BLaER1 (cell line): ENCODE measurements at regions not wholly inside any gene's neighbourhood (a gene's known extent, or its start where the extent isn't known, plus 50 kb on each side); places are given as distances from the start of the nearest gene placed in this dataset.

ENCODE experiments used
- H3K27ac ChIP-seq: shearing (Covaris generic); formaldehyde crosslinking; 2 replicates; pipeline ENCODE4 v1.8.1; 2022
- H3K27me3 ChIP-seq: shearing (Covaris generic); formaldehyde crosslinking; 2 replicates; pipeline ENCODE4 v1.8.1; 2022
- H3K36me3 ChIP-seq: shearing (Covaris generic); formaldehyde crosslinking; 2 replicates; pipeline ENCODE4 v1.8.1; 2022
- H3K4me1 ChIP-seq: shearing (Covaris generic); formaldehyde crosslinking; 2 replicates; pipeline ENCODE4 v1.8.1; 2022
- H3K4me2 ChIP-seq: shearing (Covaris generic); formaldehyde crosslinking; 2 replicates; pipeline ENCODE4 v1.8.1; 2022
- H3K4me3 ChIP-seq: shearing (Covaris generic); formaldehyde crosslinking; 2 replicates; pipeline ENCODE4 v1.8.1; 2022
- H3K9ac ChIP-seq: shearing (Covaris generic); formaldehyde crosslinking; 2 replicates; pipeline ENCODE4 v1.8.1; 2022
- H3K9me3 ChIP-seq: shearing (Covaris generic); formaldehyde crosslinking; 2 replicates; pipeline ENCODE4 v1.8.1; 2022
- H4K20me1 ChIP-seq: shearing (Covaris generic); formaldehyde crosslinking; 2 replicates; pipeline ENCODE4 v1.8.1; 2022
- Cebpa-rat ChIP-seq: shearing (Covaris generic); IDR thresholded peaks from 2 replicates; pipeline ENCODE4 v1.8.1; 2022

- Histone ChIP-seq H3K27me3 (no peaks in the 10 kb centered on the region), H3K9me3 (no peaks in the 10 kb centered on the region), H3K4me2 (peak overlapping the region; percentile 80), H3K9ac (no peak overlapping the region), H3K27ac (no peak overlapping the region), H3K4me1 (peaks cover 63% of the 10 kb centered on the region), H3K4me3 (no peak overlapping the region), H4K20me1 (no peaks in the 10 kb centered on the region), H3K36me3 (no peaks in the 10 kb centered on the region)
- no peak for TF ChIP-seq Cebpa-rat
Measured at GRCh38 chr13:112639521-112639920, 50.3 kb upstream of the ATP11A start.

GRCh38 chr13:112638919-112639318 is 50.9 kb upstream of the ATP11A start:
- H3K9me3 ChIP-seq = no peaks in the 10 kb centered on the region
- no peak overlapping the region; the same call in 1 of the 2 replicates for H3K9ac ChIP-seq
- H3K36me3 ChIP-seq = no peaks in the 10 kb centered on the region
- peak overlapping the region; percentile 80 for H3K4me2 ChIP-seq
- no peak overlapping the region for H3K27ac ChIP-seq
- H4K20me1 ChIP-seq = no peaks in the 10 kb centered on the region
- no peak overlapping the region for H3K4me3 ChIP-seq
- H3K27me3 ChIP-seq = no peaks in the 10 kb centered on the region
- TF ChIP-seq Cebpa-rat = no peak
- peaks cover 63% of the 10 kb centered on the region for H3K4me1 ChIP-seq

GRCh38 chr13:112638157-112638750 is 50.3 kb upstream of the TUBGCP3 start:
- no peaks in the 10 kb centered on the region for H3K9me3 ChIP-seq
- H3K36me3 ChIP-seq = no peaks in the 10 kb centered on the region
- peaks cover 63% of the 10 kb centered on the region for H3K4me1 ChIP-seq
- peak overlapping the region; percentile 80 for H3K4me2 ChIP-seq
- H3K9ac ChIP-seq = no peak overlapping the region; the same call in 1 of the 2 replicates
- H4K20me1 ChIP-seq = no peaks in the 10 kb centered on the region
- H3K27me3 ChIP-seq = no peaks in the 10 kb centered on the region
- no peak overlapping the region for H3K4me3 ChIP-seq
- no peak overlapping the region for H3K27ac ChIP-seq
- no peak for TF ChIP-seq Cebpa-rat
